Neutrophil (primary cell): ENCODE measurements at regions not wholly inside any gene's neighbourhood (a gene's known extent, or its start where the extent isn't known, plus 50 kb on each side); places are given as distances from the start of the nearest gene placed in this dataset.
"Not testable (repeated sequence)": the region's sequence is repeated elsewhere in the genome, so short reads cannot be mapped to it uniquely, and the experiment has no call there.

Experiments used
- H3K27ac ChIP-seq: fragments of 200-600 bp; sonication (generic); 2 replicates; pipeline ENCODE4 v1.5.1; 2016; ENCODE audit warnings: mild to moderate bottlenecking, moderate library complexity
- H3K27me3 ChIP-seq: fragments of 200-600 bp; sonication (generic); 2 replicates; pipeline ENCODE4 v1.6.0; 2016; ENCODE audit warnings: mild to moderate bottlenecking
- H3K36me3 ChIP-seq: fragments of 200-600 bp; sonication (generic); 2 replicates; pipeline ENCODE4 v1.5.1; 2017
- H3K4me1 ChIP-seq, 2 experiments: fragments of 200-600 bp in 1 of 2; sonication (generic) in 1 of 2; 1 replicate in 1 of 2; 2 replicates in 1 of 2; pipeline versions ENCODE4 v1.5.1 to v1.6.1; 2013 to 2016; ENCODE audit warnings: low read depth in 1 of 2, low read length in 1 of 2, mild to moderate bottlenecking in 1 of 2, moderate library complexity in 1 of 2; ENCODE audit not compliant: control insufficient read depth in 1 of 2, insufficient read depth in 1 of 2
- H3K4me3 ChIP-seq, 2 experiments: fragments of 200-600 bp in 1 of 2; sonication (generic) in 1 of 2; 1 replicate in 1 of 2; 2 replicates in 1 of 2; pipeline ENCODE4 v1.5.1; 2013 to 2016; ENCODE audit warnings: low read depth in 1 of 2, low read length in 1 of 2, mild to moderate bottlenecking in 1 of 2, moderate library complexity in 1 of 2
- H3K9me3 ChIP-seq: fragments of 200-600 bp; sonication (generic); 2 replicates; pipeline ENCODE4 v1.5.1; 2016
- CTCF ChIP-seq: fragments of 200-600 bp; sonication (generic); IDR thresholded peaks from 2 replicates; pipeline ENCODE4 v1.5.1; 2016; ENCODE audit warnings: antibody characterized with exemption

GRCh38 chr2:91476244-91476935, 2784.9 kb downstream of the RPIA start:
- H3K9me3 ChIP-seq, H3K36me3 ChIP-seq, H3K4me3 ChIP-seq, H3K27ac ChIP-seq: not testable (repeated sequence)
- Histone ChIP-seq H3K4me1 (peaks cover 0 to 11% of the 10 kb centered on the region in 2 experiments), H3K27me3 (peaks cover 74% of the 10 kb centered on the region)

- Histone ChIP-seq H3K4me1 (peaks cover 0 to 11% of the 10 kb centered on the region in 2 experiments), H3K27me3 (peaks cover 78% of the 10 kb centered on the region)
- H3K9me3 ChIP-seq, H3K4me3 ChIP-seq, H3K27ac ChIP-seq, H3K36me3 ChIP-seq: not testable (repeated sequence)
Measured at GRCh38 chr2:91476936-91477246, 2785.4 kb downstream of the RPIA start.

GRCh38 chr2:91477291-91477690, 2785.8 kb downstream of the RPIA start:
- not testable (repeated sequence) for H3K36me3 ChIP-seq, H3K9me3 ChIP-seq, H3K27ac ChIP-seq
- Histone ChIP-seq H3K27me3 (peaks cover 76% of the 10 kb centered on the region), H3K4me3 (peak overlapping the region in 1 of 2 experiments; percentile 49), H3K4me1 (peaks cover 0 to 11% of the 10 kb centered on the region in 2 experiments)

- no peaks in the 10 kb centered on the region for H3K9me3 ChIP-seq
- no peak overlapping the region for H3K27ac ChIP-seq
- H3K4me3 ChIP-seq, result peak overlapping the region in 1 of 2 experiments; percentile 49
- H3K4me1 ChIP-seq, result peaks cover 0 to 11% of the 10 kb centered on the region in 2 experiments
- no peaks in the 10 kb centered on the region for H3K36me3 ChIP-seq
- TF ChIP-seq CTCF, result no peak
- peaks cover 77% of the 10 kb centered on the region for H3K27me3 ChIP-seq
Measured at GRCh38 chr2:91477731-91478672, 2786.5 kb downstream of the RPIA start.

- Histone ChIP-seq H3K4me1 (peaks cover 0 to 11% of the 10 kb centered on the region in 2 experiments), H3K27me3 (peaks cover 72% of the 10 kb centered on the region), H3K4me3 (peak overlapping the region in 1 of 2 experiments; percentile 49)
- H3K9me3 ChIP-seq, H3K36me3 ChIP-seq, H3K27ac ChIP-seq: not testable (repeated sequence)
Measured at GRCh38 chr2:91478851-91479718, 2787.6 kb downstream of the RPIA start.

GRCh38 chr2:91485226-91485625, 2793.8 kb downstream of the RPIA start:
- not testable (repeated sequence) for H3K4me3 ChIP-seq
- H3K27me3 ChIP-seq, result peaks cover 41% of the 10 kb centered on the region

GRCh38 chr2:91497129-91498064, 2805.9 kb downstream of the RPIA start:
- H3K9me3 ChIP-seq, H3K36me3 ChIP-seq, H3K27me3 ChIP-seq, H3K4me3 ChIP-seq, H3K4me1 ChIP-seq, H3K27ac ChIP-seq: not testable (repeated sequence)

More at GRCh38 chr2:91485226-91485625, 2793.8 kb downstream of the RPIA start:
- not testable (repeated sequence) for H3K36me3 ChIP-seq, H3K9me3 ChIP-seq, H3K4me1 ChIP-seq, H3K27ac ChIP-seq

- H3K36me3 ChIP-seq, H3K4me1 ChIP-seq, H3K9me3 ChIP-seq, H3K27ac ChIP-seq, H3K27me3 ChIP-seq, H3K4me3 ChIP-seq: not testable (repeated sequence)
Measured at GRCh38 chr2:91498065-91498449, 2806.6 kb downstream of the RPIA start.

GRCh38 chr2:91498513-91499250, 2807.2 kb downstream of the RPIA start:
- H3K36me3 ChIP-seq, H3K9me3 ChIP-seq, H3K27ac ChIP-seq, H3K4me1 ChIP-seq, H3K4me3 ChIP-seq, H3K27me3 ChIP-seq: not testable (repeated sequence)

- H3K36me3 ChIP-seq, H3K9me3 ChIP-seq, H3K4me3 ChIP-seq, H3K27me3 ChIP-seq, H3K4me1 ChIP-seq, H3K27ac ChIP-seq: not testable (repeated sequence)
Measured at GRCh38 chr2:91499431-91500050, 2808.1 kb downstream of the RPIA start.
